G401.6 (cell line): ENCODE measurements at regions not wholly inside any gene's neighbourhood (a gene's known extent, or its start where the extent isn't known, plus 50 kb on each side); places are given as distances from the start of the nearest gene placed in this dataset.
"Not testable (repeated sequence)": the region's sequence is repeated elsewhere in the genome, so short reads cannot be mapped to it uniquely, and the experiment has no call there.

Source experiments
- FAIRE-seq: peaks from 2 replicates; lab custom pipeline; 2012; peaks lifted over from hg19 to GRCh38; lab: Jason Lieb, UNC

DNA sequence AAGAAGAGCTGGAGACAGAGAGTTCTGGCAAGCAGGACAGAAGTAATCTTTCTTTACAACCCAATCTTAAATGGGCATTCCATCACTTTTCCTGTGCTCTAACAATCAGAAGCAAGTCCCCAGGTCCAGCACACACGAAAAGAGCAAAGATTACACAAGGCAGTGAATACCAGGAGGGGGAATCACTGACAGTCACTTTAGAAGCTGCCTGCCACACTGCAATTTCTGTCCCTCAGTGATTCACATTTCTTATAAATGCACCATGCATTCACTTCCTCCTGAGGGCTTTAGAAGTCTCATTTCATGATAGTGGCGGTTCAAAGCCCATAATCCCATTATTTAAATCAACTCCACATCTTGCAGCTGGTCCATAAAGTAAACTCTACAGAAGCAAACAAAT, 362.5 kb downstream of the POM121L12 start:
- no peak for FAIRE-seq

GRCh38 chr7:53398566-53398965, 363.1 kb downstream of the POM121L12 start:
- no peak for FAIRE-seq

DNA sequence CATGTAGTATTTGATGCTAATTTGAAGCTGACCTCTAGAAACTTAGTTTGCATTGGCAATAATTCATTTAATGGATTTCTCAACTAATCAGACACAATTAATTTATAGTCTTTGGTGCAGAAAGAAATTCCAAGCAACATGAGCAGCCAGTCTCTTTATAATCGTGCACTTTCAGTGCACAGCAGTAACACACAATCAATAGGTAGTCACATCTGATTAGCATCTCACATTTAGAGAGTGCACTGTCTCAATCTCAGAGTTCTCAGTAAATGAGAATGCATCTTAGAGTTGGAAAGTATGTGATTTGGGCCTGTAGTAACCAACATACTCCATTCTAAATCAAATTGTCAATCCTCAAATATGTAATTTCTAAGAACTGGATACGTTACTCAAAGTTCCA, 377.6 kb downstream of the POM121L12 start:
- no peak for FAIRE-seq

DNA sequence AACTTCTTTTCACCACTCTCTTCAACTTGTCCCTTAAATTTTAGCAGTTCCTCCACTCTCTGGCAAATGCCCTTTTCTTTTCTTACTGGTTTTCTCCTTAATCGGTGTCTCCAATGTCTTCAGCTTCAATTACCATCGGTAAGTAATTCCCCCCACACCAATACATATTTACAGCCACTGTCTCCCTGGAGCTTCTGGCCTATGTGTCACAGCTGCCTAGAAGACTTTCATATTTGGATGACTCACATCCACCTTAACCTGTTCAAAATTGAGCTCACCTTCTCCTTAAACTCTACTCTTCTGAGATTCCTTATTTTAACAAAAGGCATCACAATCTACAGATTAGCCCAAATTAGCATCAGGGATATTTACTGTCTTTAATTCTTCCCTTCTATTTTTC, 380.4 kb downstream of the POM121L12 start:
- FAIRE-seq: no peak

- no peak for FAIRE-seq
Measured at GRCh38 chr7:53418834-53419482, 383.5 kb downstream of the POM121L12 start.

GRCh38 chr7:53420550-53420949, 385.1 kb downstream of the POM121L12 start:
- FAIRE-seq: no peak

- FAIRE-seq: no peak
Measured at GRCh38 chr7:53422291-53422690, 386.9 kb downstream of the POM121L12 start.

DNA sequence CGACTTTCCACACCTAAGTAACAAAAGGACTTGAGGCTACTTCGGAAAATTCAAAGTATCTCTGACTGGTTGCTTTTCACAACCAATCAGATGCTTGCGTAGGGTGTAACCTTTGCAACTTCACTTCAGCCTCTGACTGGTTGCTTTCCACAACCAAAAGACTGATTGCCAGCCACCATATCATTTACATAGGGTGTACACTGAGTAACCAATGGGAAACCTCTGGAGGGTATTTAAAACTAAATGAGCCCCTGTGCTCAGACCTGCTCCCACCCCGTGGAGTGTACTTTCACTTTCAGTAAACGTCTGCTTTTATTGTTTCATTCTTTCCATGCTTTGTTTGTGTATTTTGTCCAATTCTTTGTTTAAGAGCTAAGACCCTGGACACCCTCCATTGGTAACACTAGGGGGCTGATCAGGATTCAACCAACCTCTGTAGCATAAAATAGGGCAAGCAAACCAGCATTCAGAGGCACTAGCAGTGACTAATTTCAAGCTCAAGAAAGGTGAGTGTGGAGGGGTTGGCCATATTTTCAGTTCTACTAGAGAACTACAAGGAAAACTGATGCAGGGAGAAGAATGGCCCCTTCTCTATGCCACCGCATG, 390.8 kb downstream of the POM121L12 start:
- no peak for FAIRE-seq

GRCh38 chr7:53428045-53428444, 392.6 kb downstream of the POM121L12 start:
- FAIRE-seq: no peak

DNA sequence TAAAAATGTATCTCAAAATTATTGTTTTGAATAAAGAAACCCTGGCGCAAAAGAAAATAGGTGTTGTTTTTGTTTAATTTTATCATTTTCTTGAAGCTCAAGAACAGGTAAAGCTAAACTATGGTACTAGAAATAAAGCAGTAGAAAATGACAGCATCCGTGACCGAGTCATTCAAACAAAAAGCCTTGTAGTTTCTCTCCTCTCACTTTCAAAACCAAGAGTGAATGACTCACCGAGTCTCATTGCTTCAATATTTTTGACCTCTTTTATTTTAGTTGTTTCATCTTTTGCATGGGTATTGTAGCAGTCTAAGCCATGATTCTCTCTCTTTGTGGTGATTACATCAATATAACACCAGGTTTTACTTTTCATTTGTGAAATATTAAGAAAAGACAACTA, 396.5 kb downstream of the POM121L12 start:
- no peak for FAIRE-seq

DNA sequence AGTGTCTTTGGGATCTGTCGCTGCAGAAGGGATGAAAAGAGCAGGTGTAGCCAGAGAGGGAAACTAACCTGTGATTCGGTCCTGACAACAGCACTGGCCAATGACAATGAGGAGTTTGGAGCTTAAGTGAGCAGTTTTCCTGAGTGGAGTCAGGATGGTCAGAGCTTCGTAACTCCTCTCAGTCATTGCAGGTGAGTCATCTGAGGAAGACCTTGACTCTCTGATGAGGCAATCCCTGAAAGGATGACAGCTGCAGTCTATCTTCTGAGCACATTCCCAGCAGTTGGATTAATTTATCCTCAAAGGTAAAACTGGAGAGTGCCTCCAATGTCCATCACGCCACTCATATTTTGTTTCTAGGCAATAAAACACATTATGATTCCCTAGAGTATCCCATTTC, 401.9 kb downstream of the POM121L12 start:
- FAIRE-seq: no peak

GRCh38 chr7:53446170-53446569, 410.7 kb downstream of the POM121L12 start:
- FAIRE-seq: no peak

GRCh38 chr7:53458636-53459035, 423.2 kb downstream of the POM121L12 start:
- no peak for FAIRE-seq

GRCh38 chr7:53466371-53466770, 430.9 kb downstream of the POM121L12 start:
- no peak for FAIRE-seq

DNA sequence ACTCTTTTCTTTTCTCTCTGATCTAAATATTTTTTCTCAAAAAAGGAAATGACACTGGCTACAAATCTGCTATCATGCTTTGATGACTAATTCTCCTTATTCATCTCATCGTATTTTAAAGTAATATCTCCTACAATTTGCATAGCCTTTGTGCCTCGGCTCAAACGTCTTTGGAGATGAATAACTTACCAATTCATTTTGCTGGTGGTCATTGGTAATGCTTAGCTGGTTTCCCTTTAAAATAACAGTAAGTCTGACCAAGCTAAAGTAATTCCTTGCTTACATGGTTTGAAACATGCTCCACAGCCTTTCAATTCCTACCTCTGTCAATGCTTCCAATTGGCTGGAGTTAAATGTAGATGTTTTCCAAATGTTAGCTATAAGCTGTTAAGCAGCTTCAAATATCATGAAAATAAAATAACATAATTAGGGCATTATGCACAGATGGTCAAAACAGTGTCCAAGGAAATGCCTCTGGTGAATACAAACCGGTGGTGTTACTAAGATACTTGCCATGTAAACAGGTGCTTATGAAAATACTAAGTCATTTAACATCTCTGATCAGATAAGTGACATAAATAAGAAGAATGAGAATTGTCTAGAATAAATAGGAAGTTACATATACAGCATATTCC, 435.0 kb downstream of the POM121L12 start:
- FAIRE-seq: no peak

DNA sequence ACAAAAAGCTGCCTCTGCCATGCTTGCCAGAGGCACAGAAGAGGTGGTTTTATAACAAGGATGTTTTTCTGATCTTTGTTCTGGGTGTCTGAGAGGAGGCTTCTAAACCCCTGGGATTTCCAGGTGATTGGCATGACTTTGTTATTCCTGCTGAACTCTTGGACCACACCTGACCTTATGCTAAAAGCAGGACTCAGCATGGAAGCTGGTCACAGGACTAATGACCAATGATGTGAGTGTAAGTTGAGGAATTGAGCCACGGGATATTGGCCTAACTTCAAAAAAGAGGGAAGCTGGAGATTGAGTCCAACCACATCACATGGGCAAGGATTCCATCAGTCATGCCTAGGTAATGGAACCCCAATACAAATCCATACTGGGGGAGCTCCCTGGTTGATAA, 437.9 kb downstream of the POM121L12 start:
- no peak for FAIRE-seq

- no peak for FAIRE-seq
Measured at GRCh38 chr7:53475776-53476175, 440.3 kb downstream of the POM121L12 start.

DNA sequence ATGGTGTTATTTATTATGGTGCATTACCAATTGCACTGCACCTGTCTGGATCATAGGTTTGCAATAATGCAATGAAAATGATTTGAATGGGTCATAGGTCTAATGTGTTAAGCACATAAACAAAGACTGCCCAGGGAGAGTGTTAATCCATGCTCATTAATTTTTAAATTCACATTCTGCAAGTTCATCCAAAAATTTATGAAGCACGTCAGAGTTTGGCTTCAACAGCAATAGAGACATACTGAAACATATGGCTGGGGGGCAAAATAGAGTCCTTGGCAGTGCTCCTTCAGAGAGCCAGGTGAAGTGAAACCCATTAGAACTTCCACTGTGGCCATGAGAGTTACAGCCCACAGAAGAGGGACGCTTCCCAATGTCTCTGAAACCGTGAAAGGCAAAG, 441.1 kb downstream of the POM121L12 start:
- no peak for FAIRE-seq

DNA sequence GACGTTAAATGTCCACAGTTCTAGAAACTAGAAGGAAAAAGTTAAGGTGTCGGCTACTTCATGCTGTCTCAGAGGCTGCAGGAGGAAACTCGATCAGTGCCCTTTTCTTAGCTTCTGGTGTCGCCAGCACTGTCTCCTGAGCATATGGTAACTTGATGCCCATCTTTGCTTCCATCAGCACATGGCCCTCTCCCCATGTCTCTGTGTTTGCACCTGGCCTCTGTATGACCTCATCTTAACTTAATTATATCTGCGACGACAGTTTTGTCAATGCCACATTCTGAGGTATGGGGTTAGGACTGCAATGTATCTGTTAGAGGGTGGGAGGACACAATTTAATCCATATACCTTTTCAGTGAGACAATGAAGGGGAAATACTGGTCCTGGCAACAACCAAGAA, 449.9 kb downstream of the POM121L12 start:
- no peak for FAIRE-seq

GRCh38 chr7:53491051-53491450, 455.6 kb downstream of the POM121L12 start:
- no peak for FAIRE-seq

GRCh38 chr7:53495181-53495580, 459.7 kb downstream of the POM121L12 start:
- FAIRE-seq: not testable (repeated sequence)

- FAIRE-seq: no peak
Measured at GRCh38 chr7:53500076-53500475, 464.6 kb downstream of the POM121L12 start.

- no peak for FAIRE-seq
Measured at GRCh38 chr7:53504914-53505313, 469.5 kb downstream of the POM121L12 start.

- no peak for FAIRE-seq
Measured at GRCh38 chr7:53518319-53518718, 482.9 kb downstream of the POM121L12 start.
